RWPE1 (cell line): ENCODE measurements at regions not wholly inside any gene's neighbourhood (a gene's known extent, or its start where the extent isn't known, plus 50 kb on each side); places are given as distances from the start of the nearest gene placed in this dataset.

Experiments used
- CTCF ChIA-PET: fragments of 350-600 bp; sonication (Branson Sonifier 250); formaldehyde crosslinking; extraction: SDS; loops from one replicate; lab custom pipeline; 2021; lab: Yijun Ruan, JAX
- POLR2A ChIA-PET: fragments of 400-600 bp; formaldehyde crosslinking; extraction: SDS; loops from one replicate; lab custom pipeline; 2020; ENCODE audit warnings: antibody characterized with exemption; ENCODE audit not compliant: low non-redundant PET; lab: Yijun Ruan, JAX
- DNase-seq: peaks from one replicate; pipeline ENCODE4 v3.0.0; 2012; ENCODE audit warnings: low spot score
- H3K27ac ChIP-seq: fragments of 450-650 bp; 2 replicates; pipeline ENCODE4 v1.5.1; 2017
- TF ChIP-seq, protein P1 (sequence below): fragments of 450-650 bp; conservative IDR thresholded peaks from 2 replicates; pipeline ENCODE4 v1.5.1; 2017; ENCODE audit warnings: low read depth, mild to moderate bottlenecking

DNA sequence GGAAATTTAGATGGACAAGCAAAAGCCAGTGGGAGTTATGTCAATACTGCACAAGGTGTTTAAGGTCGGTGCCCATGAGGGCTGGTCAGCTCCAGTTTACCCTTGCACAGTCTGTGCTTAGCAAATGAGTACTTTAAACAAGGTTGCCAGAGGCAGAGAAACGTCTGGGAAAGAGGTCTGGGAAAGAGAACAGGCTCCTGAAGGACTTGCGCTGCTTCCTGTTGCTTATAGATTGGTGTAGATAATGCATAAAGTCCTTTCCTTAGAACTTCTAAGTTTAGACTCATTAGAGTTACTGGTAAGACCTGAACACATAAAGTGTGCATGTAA lies 162.6 kb upstream of the P2RY1 start:
- no peak for DNase-seq
- H3K27ac ChIP-seq, result no peak overlapping the region
- POLR2A ChIA-PET, result no interaction called here
- CTCF ChIA-PET, result no interaction called here
- TF ChIP-seq, protein P1, sequence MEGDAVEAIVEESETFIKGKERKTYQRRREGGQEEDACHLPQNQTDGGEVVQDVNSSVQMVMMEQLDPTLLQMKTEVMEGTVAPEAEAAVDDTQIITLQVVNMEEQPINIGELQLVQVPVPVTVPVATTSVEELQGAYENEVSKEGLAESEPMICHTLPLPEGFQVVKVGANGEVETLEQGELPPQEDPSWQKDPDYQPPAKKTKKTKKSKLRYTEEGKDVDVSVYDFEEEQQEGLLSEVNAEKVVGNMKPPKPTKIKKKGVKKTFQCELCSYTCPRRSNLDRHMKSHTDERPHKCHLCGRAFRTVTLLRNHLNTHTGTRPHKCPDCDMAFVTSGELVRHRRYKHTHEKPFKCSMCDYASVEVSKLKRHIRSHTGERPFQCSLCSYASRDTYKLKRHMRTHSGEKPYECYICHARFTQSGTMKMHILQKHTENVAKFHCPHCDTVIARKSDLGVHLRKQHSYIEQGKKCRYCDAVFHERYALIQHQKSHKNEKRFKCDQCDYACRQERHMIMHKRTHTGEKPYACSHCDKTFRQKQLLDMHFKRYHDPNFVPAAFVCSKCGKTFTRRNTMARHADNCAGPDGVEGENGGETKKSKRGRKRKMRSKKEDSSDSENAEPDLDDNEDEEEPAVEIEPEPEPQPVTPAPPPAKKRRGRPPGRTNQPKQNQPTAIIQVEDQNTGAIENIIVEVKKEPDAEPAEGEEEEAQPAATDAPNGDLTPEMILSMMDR, result no peak

DNA sequence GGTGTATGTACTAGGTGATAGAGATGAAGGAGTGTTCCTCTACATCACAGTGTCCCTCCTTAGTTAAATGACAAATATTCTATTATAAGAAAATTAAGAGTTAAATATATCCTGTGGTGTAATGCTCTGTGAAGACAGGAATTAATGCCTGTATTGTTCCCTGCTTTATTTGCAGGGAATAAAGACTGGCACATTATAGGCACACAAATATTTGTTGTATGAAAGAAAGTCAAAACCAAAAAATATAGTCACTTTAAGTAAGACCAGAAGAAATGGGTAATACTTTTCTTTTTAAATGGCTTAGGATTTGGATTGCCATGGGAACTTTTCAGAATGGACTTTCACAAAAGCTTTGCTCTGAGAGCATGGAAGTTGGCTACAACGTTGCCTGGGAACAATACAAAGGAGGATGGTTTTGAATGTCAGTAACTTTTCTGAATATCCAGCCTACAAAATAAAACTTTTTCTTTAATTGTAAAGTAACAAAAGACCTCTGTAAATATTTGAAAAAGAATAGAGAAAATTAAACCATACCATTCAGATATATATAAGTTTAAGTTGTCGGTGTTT lies 158.0 kb upstream of the P2RY1 start:
- DNase-seq, result no peak
- TF ChIP-seq, protein P1, result no peak
- H3K27ac ChIP-seq, result no peak overlapping the region
- POLR2A ChIA-PET, result no interaction called here
- CTCF ChIA-PET, result no interaction called here

DNA sequence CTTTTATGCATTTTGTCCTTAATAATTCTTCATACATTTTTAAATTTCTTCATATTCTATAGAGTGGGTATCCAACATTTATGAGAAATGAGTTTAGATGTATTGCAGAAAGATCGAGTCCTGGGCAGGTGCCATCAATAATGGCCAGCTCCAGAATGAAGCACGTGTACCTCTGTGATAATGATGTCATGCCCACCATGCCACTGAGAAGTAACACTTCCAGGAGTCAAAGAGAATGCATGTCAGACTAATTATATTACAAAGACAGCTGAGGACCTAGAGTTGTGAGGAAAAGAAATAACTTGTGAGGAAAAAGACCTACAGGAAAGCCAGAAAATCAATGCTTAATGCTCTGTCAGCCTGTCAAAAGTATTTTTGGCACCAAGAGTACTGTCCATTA lies 157.4 kb upstream of the P2RY1 start:
- TF ChIP-seq, protein P1, result no peak
- POLR2A ChIA-PET, result no interaction called here
- no peak overlapping the region for H3K27ac ChIP-seq
- CTCF ChIA-PET, result no interaction called here
- no peak for DNase-seq

DNA sequence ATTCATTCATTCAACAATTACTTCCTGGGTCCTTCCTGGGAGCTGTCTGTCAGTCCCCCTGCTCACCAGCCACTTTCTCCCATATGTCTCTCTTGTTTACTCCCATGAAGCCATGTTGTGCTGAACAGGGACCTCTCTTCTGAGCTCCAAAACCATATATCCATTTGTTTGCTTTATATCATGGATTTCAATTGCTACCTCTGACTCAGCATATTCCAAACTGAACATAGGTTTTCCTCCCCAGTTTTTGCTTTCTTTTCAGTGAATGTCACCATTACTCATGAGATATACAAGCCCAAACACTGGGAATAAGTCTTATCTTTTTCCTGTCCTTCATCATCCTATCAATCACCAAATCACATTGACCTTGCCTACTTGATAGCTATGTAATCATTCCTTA lies 152.5 kb upstream of the P2RY1 start:
- ChIA-PET CTCF (no interaction called here), POLR2A (no interaction called here)
- DNase-seq, result no peak
- H3K27ac ChIP-seq, result no peak overlapping the region
- TF ChIP-seq, protein P1, result no peak

DNA sequence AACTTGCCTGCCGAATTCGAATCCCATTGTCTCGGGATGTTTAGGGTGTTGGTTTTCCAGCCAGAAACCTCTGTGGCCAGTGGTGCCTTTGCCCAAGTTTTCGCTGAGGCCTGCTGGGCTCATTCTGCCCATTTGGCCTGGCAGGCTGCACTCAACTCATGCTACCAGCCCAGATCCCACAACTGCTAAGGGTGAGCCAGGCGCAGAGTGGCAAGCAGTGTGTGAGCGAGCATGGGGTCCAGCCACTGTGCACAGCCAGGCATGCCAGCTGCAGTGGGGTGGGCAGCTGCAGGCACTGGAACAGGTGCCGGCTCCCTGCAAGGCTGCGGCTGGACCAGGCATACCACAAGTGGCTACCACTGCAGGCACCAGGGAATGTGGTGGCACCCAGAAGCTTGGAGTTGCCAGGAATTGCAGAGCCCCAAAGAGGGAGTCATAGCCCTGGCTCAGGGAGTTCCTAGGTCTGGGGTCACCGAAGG lies 151.4 kb upstream of the P2RY1 start:
- DNase-seq, result no peak
- ChIA-PET POLR2A (no interaction called here), CTCF (interaction anchor here (0.6 kb wide), 1 partner anchor 22 kb away, joined by 4 read pairs; no protein-coding TSS in a partner anchor)
- TF ChIP-seq, protein P1, result no peak
- H3K27ac ChIP-seq, result no peak overlapping the region

DNA sequence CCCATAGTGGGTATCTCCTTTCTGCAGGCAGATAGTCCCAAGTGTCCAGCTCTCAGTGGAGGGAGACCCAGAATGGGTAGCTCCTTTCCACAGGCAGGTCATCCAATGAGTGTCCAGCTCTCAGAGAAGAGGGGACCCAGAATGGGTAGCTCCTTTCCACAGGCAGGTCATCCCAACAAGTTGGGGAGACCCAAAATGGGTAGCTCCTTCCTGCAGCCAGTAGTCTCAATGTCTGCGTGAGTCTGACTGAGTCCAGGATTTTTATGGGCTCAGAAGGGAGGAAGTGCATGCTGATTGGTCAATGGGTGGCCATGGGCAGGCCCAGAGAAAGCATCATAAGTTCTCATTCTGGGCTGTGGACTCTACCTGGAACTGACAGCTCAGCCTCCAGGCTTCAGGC lies 150.7 kb upstream of the P2RY1 start:
- ChIA-PET CTCF (no interaction called here), POLR2A (no interaction called here)
- TF ChIP-seq, protein P1, result no peak
- H3K27ac ChIP-seq, result no peak overlapping the region
- DNase-seq, result no peak
